ENCODE measurements at regions not wholly inside any gene's neighbourhood (a gene's known extent, or its start where the extent isn't known, plus 50 kb on each side); places are given as distances from the start of the nearest gene placed in this dataset.

DNA sequence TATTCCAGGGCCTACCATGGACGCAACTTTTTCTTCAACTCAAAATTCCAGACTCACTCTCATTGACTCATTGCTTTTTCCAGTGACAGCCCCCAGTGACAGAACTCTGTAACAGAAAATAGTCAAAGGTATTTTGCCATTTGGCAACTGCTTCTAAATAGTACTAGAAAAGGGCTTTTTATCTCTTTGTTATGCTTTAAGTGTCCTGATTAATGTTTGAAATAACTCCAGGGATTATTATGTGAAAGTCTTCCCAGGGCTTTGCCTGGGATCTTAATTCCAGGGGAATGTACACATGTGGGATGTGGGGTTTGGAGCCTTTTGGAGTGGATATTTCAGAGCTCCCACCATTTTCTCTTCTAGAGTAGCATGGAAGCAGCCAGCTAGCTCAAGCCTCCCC is 198.8 kb downstream of the KCNS3 start:
- no peak for TF ChIP-seq GATA2 (IDR thresholded peaks at IDR 0.05; ENCODE audit: low read depth, low read length)
- TF ChIP-seq GATA3 (IDR thresholded peaks at IDR 0.05; ENCODE audit: low read depth, low read length): no peak

Data from SH-SY5Y (cell line).